H9 (cell line): ENCODE measurements at regions not wholly inside any gene's neighbourhood (a gene's known extent, or its start where the extent isn't known, plus 50 kb on each side); places are given as distances from the start of the nearest gene placed in this dataset.

Experiments used
- DNase-seq: peaks from one replicate; pipeline ENCODE4 v3.0.0-alpha.2; 2017
- H2AFZ ChIP-seq: one replicate; pipeline ENCODE4 v1.6.1; 2013; ENCODE audit warnings: mild to moderate bottlenecking, low read length, control low read depth, moderate library complexity
- H2AK5ac ChIP-seq: 2 replicates; pipeline ENCODE4 v1.6.1; 2013; ENCODE audit warnings: low read length, control low read depth, mixed read lengths; ENCODE audit not compliant: insufficient read length
- H2BK120ac ChIP-seq: one replicate; pipeline ENCODE4 v1.6.1; 2013; ENCODE audit warnings: low read depth, mild to moderate bottlenecking, low read length, control low read depth, inconsistent platforms; ENCODE audit not compliant: poor library complexity, severe bottlenecking
- H2BK12ac ChIP-seq: 2 replicates; pipeline ENCODE4 v1.6.1; 2013; ENCODE audit warnings: low read length, control low read depth, mixed read lengths, low read depth; ENCODE audit not compliant: insufficient read length
- H2BK15ac ChIP-seq: 2 replicates; pipeline ENCODE4 v1.6.1; 2013; ENCODE audit warnings: low read depth, low read length, control low read depth
- H2BK20ac ChIP-seq: one replicate; pipeline ENCODE4 v1.6.1; 2013; ENCODE audit warnings: low read depth, mild to moderate bottlenecking, low read length, control low read depth, inconsistent platforms; ENCODE audit not compliant: poor library complexity, severe bottlenecking
- H2BK5ac ChIP-seq: 2 replicates; pipeline ENCODE4 v1.6.1; 2013; ENCODE audit warnings: low read length, control low read depth, mixed read lengths; ENCODE audit not compliant: insufficient read length
- H3K14ac ChIP-seq: 2 replicates; pipeline ENCODE4 v1.6.1; 2013; ENCODE audit warnings: low read length, control low read depth; ENCODE audit not compliant: insufficient read depth
- H3K18ac ChIP-seq: 2 replicates; pipeline ENCODE4 v1.6.1; 2013; ENCODE audit warnings: low read depth, mild to moderate bottlenecking, mixed read lengths, low read length, control low read depth; ENCODE audit not compliant: insufficient read length
- H3K23ac ChIP-seq: 2 replicates; pipeline ENCODE4 v1.6.1; 2013; ENCODE audit warnings: low read length, control low read depth, mixed read lengths, low read depth; ENCODE audit not compliant: insufficient read length
- H3K23me2 ChIP-seq: 2 replicates; pipeline ENCODE4 v1.6.1; 2013; ENCODE audit warnings: low read depth, mild to moderate bottlenecking, mixed read lengths, low read length, control low read depth; ENCODE audit not compliant: insufficient read length, poor library complexity, severe bottlenecking
- H3K27ac ChIP-seq: 2 replicates; pipeline ENCODE4 v1.5.1; 2013; ENCODE audit warnings: low read length, control low read depth, mixed read lengths, low read depth; ENCODE audit not compliant: insufficient read length
- H3K27me3 ChIP-seq: 2 replicates; pipeline ENCODE4 v1.6.1; 2013; ENCODE audit warnings: low read length, control low read depth, inconsistent platforms; ENCODE audit not compliant: insufficient read depth
- H3K4ac ChIP-seq: 2 replicates; pipeline ENCODE4 v1.6.1; 2013; ENCODE audit warnings: low read depth, mild to moderate bottlenecking, control low read depth, inconsistent platforms, low read length, moderate library complexity
- H3K4me1 ChIP-seq: 2 replicates; pipeline ENCODE4 v1.6.1; 2013; ENCODE audit warnings: low read length, control low read depth, inconsistent platforms; ENCODE audit not compliant: insufficient read depth
- H3K4me2 ChIP-seq: 2 replicates; pipeline ENCODE4 v1.6.1; 2013; ENCODE audit warnings: low read length, control low read depth, mixed read lengths; ENCODE audit not compliant: insufficient read length, insufficient read depth
- H3K56ac ChIP-seq: 2 replicates; pipeline ENCODE4 v1.6.1; 2013; ENCODE audit warnings: low read depth, mild to moderate bottlenecking, mixed read lengths, low read length, control low read depth; ENCODE audit not compliant: insufficient read length
- H3K79me1 ChIP-seq: 2 replicates; pipeline ENCODE4 v1.6.1; 2013; ENCODE audit warnings: low read depth, mild to moderate bottlenecking, moderate library complexity, low read length, control low read depth, inconsistent platforms; ENCODE audit not compliant: insufficient read depth, poor library complexity, severe bottlenecking
- H3K79me2 ChIP-seq: 2 replicates; pipeline ENCODE4 v1.6.1; 2013; ENCODE audit warnings: low read length, control low read depth, inconsistent platforms; ENCODE audit not compliant: insufficient read depth
- H3K9ac ChIP-seq: 2 replicates; pipeline ENCODE4 v1.6.1; 2013; ENCODE audit warnings: low read length, control low read depth, mixed read lengths; ENCODE audit not compliant: insufficient read length; ENCODE audit errors: extremely low read depth
- H3K9me3 ChIP-seq: one replicate; pipeline ENCODE4 v1.6.1; 2013; ENCODE audit warnings: low read depth, low read length, inconsistent platforms; ENCODE audit not compliant: control insufficient read depth
- H3T11ph ChIP-seq: one replicate; pipeline ENCODE4 v1.6.1; 2013; ENCODE audit warnings: mild to moderate bottlenecking, low read length, control low read depth, inconsistent platforms
- H4K20me1 ChIP-seq: one replicate; pipeline ENCODE4 v1.6.1; 2013; ENCODE audit not compliant: control insufficient read depth, insufficient read length, insufficient read depth
- H4K5ac ChIP-seq: 2 replicates; pipeline ENCODE4 v1.6.1; 2013; ENCODE audit warnings: low read depth, mild to moderate bottlenecking, mixed read lengths, low read length, control low read depth; ENCODE audit not compliant: insufficient read length
- H4K8ac ChIP-seq: replicated peaks from 2 replicates; pipeline ENCODE4 v1.6.1; 2013; ENCODE audit warnings: low read length, control low read depth, mixed read lengths, low read depth; ENCODE audit not compliant: insufficient read length
- H4K91ac ChIP-seq: 2 replicates; pipeline ENCODE4 v1.6.1; 2013; ENCODE audit warnings: low read depth, mild to moderate bottlenecking, moderate library complexity, mixed read lengths, low read length, control low read depth; ENCODE audit not compliant: insufficient read length
- H3K27ac Mint-ChIP-seq, 3 experiments: 2 replicates in 2 of 3; 3 replicates in 1 of 3; pipeline ENCODE4 v1.8.0; 2020 to 2021; ENCODE audit warnings: mixed read lengths in 3 of 3, mild to moderate bottlenecking in 1 of 3, moderate library complexity in 1 of 3
- H3K27me3 Mint-ChIP-seq: 2 replicates; pipeline ENCODE4 v1.8.0; 2021; ENCODE audit warnings: low read depth, mild to moderate bottlenecking, moderate library complexity, mixed read lengths
- H3K36me3 Mint-ChIP-seq, 3 experiments: 2 replicates in 2 of 3; 3 replicates in 1 of 3; pipeline ENCODE4 v1.8.0; 2020 to 2021; ENCODE audit warnings: low read depth in 3 of 3, mixed read lengths in 3 of 3; ENCODE audit not compliant: insufficient read depth in 1 of 3
- H3K4me1 Mint-ChIP-seq, 2 experiments: 2 replicates each; pipeline ENCODE4 v1.8.0; 2020; ENCODE audit warnings: mixed read lengths in 2 of 2
- H3K4me3 Mint-ChIP-seq, 2 experiments: 2 replicates in 1 of 2; 3 replicates in 1 of 2; pipeline ENCODE4 v1.8.0; 2020 to 2021; ENCODE audit warnings: mild to moderate bottlenecking in 2 of 2, mixed read lengths in 2 of 2, moderate library complexity in 1 of 2
- H3K9me3 Mint-ChIP-seq, 2 experiments: 2 replicates in 1 of 2; 3 replicates in 1 of 2; pipeline ENCODE4 v1.8.0; 2020; ENCODE audit warnings: mild to moderate bottlenecking in 2 of 2, mixed read lengths in 2 of 2, moderate library complexity in 1 of 2
- CTCF ChIP-seq: fragments of 200-600 bp; sonication (generic); conservative IDR thresholded peaks from 3 replicates; pipeline ENCODE4 v1.8.0; 2021; ENCODE audit warnings: antibody characterized with exemption, mild to moderate bottlenecking
- WGBS: extraction: QIAGEN DNeasy Blood & Tissue Kit; methylation state at CpG from one replicate; pipeline ENCODE4 v1.1.7; 2013; ENCODE audit warnings: missing lambda C conversion rate, low lambda C conversion rate, mixed read lengths; ENCODE audit not compliant: insufficient read length; ENCODE audit errors: extremely low coverage; 5-methylcytosine and 5-hydroxymethylcytosine counted together

GRCh38 chr1:213921311-213921710, 66.5 kb upstream of the PROX1 start:
- Histone ChIP-seq H3K79me1 (no peaks in the 10 kb centered on the region), H4K20me1 (no peaks in the 10 kb centered on the region), H3K27ac (no peak overlapping the region), H4K91ac (no peak overlapping the region), H3T11ph (no peak overlapping the region), H2BK5ac (no peak overlapping the region), H3K14ac (no peak overlapping the region), H3K4me1 (no peaks in the 10 kb centered on the region), H3K23ac (no peak overlapping the region), H3K4me2 (no peak overlapping the region), H3K23me2 (no peaks in the 10 kb centered on the region), H3K4ac (no peak overlapping the region), H3K9ac (no peak overlapping the region), H2BK120ac (no peak overlapping the region), H2AK5ac (no peak overlapping the region), H2BK20ac (no peak overlapping the region), H2BK15ac (no peak overlapping the region), H2BK12ac (no peak overlapping the region), H4K8ac (no peak overlapping the region), H3K9me3 (no peaks in the 10 kb centered on the region), H2AFZ (no peak overlapping the region), H3K56ac (no peak overlapping the region), H3K79me2 (no peaks in the 10 kb centered on the region), H3K27me3 (no peaks in the 10 kb centered on the region), H3K18ac (no peak overlapping the region), H4K5ac (no peak overlapping the region)
- no peak for TF ChIP-seq CTCF
- Mint-ChIP-seq H3K36me3 (no peaks in the 10 kb centered on the region), H3K4me3 (no peak overlapping the region), H3K9me3 (no peaks in the 10 kb centered on the region), H3K27me3 (no peaks in the 10 kb centered on the region; the same call in 1 of the 2 replicates), H3K27ac (no peak overlapping the region), H3K4me1 (no peaks in the 10 kb centered on the region)
- no CpG with 5 or more reads among the region's 2 CpGs for WGBS
- no peak for DNase-seq
